ENCODE measurements at regions not wholly inside any gene's neighbourhood (a gene's known extent, or its start where the extent isn't known, plus 50 kb on each side); places are given as distances from the start of the nearest gene placed in this dataset.
A peak's percentile ranks its signal among the peaks of the same experiment; 100 is the strongest.

GRCh38 chr3:148428862-148429605 lies 268.7 kb upstream of the AGTR1 start:
- no CpG with 5 or more reads among the region's 3 CpGs for WGBS, 2 experiments (ENCODE audit: extremely low coverage in 2 of 2, insufficient read length in 1 of 2)
- dilution Hi-C loops (cut with HindIII; ENCODE audit: low sequenced_read_pairs, unreplicated experiment), result no loop called here
- Histone ChIP-seq H3K4ac (ENCODE audit: low read depth, low read length) (no peak overlapping the region), H2BK20ac (ENCODE audit: low read depth, low read length) (no peak overlapping the region), H3K36me3 (ENCODE audit: control insufficient read depth, insufficient read depth, low read length) (no peaks in the 10 kb centered on the region), H2BK120ac (ENCODE audit: low read depth, low read length) (no peak overlapping the region), H2BK15ac (ENCODE audit: low read depth, low read length) (no peak overlapping the region), H2AK9ac (replicated peaks; ENCODE audit: low read depth, low read length, poor library complexity) (no peak overlapping the region), H3K9ac (ENCODE audit: low read depth, low read length) (no peak overlapping the region), H3K9me1 (ENCODE audit: insufficient read depth, low read length) (no peaks in the 10 kb centered on the region), H3K4me3 (ENCODE audit: insufficient read depth, low read depth, low read length) (no peak overlapping the region), H3K4me1 (ENCODE audit: control insufficient read depth, insufficient read depth, low read length) (no peaks in the 10 kb centered on the region), H4K8ac (ENCODE audit: low read depth in 2 of 2, low read length in 2 of 2) (no peak overlapping the region), H3K79me1 (ENCODE audit: low read depth in 1 of 2, low read length in 2 of 2) (no peaks in the 10 kb centered on the region), H4K5ac (ENCODE audit: low read depth, low read length) (no peak overlapping the region), H4K91ac (ENCODE audit: insufficient read depth, low read depth, low read length) (no peak overlapping the region), H2AFZ (replicated peaks; ENCODE audit: low read length, poor library complexity) (no peak overlapping the region), H3K27ac (ENCODE audit: insufficient read depth, low read length) (no peak overlapping the region), H3K23ac (ENCODE audit: low read depth, low read length) (no peak overlapping the region), H2BK5ac (ENCODE audit: low read depth, low read length, poor library complexity, severe bottlenecking) (no peak overlapping the region), H3K18ac (ENCODE audit: low read depth, low read length) (no peak overlapping the region), H3K27me3 (ENCODE audit: control insufficient read depth, insufficient read depth, low read length) (no peaks in the 10 kb centered on the region), H4K20me1 (ENCODE audit: insufficient read depth, low read length) (no peaks in the 10 kb centered on the region), H3K4me2 (ENCODE audit: low read depth, low read length) (no peak overlapping the region), H2AK5ac (ENCODE audit: low read depth, low read length) (no peak overlapping the region), H3K14ac (replicated peaks; ENCODE audit: low read depth, low read length) (no peak overlapping the region), H3K9me3 (ENCODE audit: control insufficient read depth, insufficient read depth, low read length) (no peaks in the 10 kb centered on the region), H3K56ac (ENCODE audit: extremely low read depth, insufficient read depth, low read length) (no peak overlapping the region)
- BruUV-seq (replicated peaks), result no TSS peak
- ChIA-PET CTCF (no interaction called here), POLR2A (ENCODE audit: unreplicated experiment) (no interaction called here)
- intact Hi-C loops (cut with micrococcal nuclease), result no loop called here
- TF ChIP-seq ELK1 (IDR thresholded peaks at IDR 0.05; ENCODE audit: borderline replicate concordance, low read depth, low read length), result no peak
- peak; percentile 65 for TF ChIP-seq MAFK (IDR thresholded peaks at IDR 0.05; ENCODE audit: low read depth, low read length)
- in situ Hi-C loops (cut with MboI; ENCODE audit: low sequenced_read_pairs), result no loop called here
- ATAC-seq (ENCODE audit: low read depth) (no peak), DNase-seq (no peak)

Measured in IMR-90 (cell line).